Fibroblast of peridontal ligament (primary cell): ENCODE measurements at regions not wholly inside any gene's neighbourhood (a gene's known extent, or its start where the extent isn't known, plus 50 kb on each side); places are given as distances from the start of the nearest gene placed in this dataset.

Experiments used
- DNase-seq: peaks from one replicate; pipeline ENCODE4 v3.0.0-alpha.2; 2010; ENCODE audit errors: extremely low read depth

GRCh38 chr4:22336822-22337221 lies 179.0 kb downstream of the ADGRA3 start:
- no peak for DNase-seq

GRCh38 chr4:22334155-22334554 lies 181.7 kb downstream of the ADGRA3 start:
- DNase-seq, result no peak

GRCh38 chr4:22324422-22324821 lies 191.4 kb downstream of the ADGRA3 start:
- no peak for DNase-seq

- no peak for DNase-seq
These were observed 192.2 kb downstream of the ADGRA3 start for GRCh38 chr4:22323691-22324090.

- DNase-seq, result no peak
These were observed 192.9 kb downstream of the ADGRA3 start for GRCh38 chr4:22322996-22323395.

- DNase-seq, result no peak
These were observed 200.2 kb downstream of the ADGRA3 start for GRCh38 chr4:22315628-22316027.

- DNase-seq, result no peak
These were observed 201.9 kb downstream of the ADGRA3 start for GRCh38 chr4:22313976-22314375.

GRCh38 chr4:22312113-22312512 lies 203.8 kb downstream of the ADGRA3 start:
- no peak for DNase-seq

- DNase-seq, result no peak
These were observed 214.6 kb downstream of the ADGRA3 start for GRCh38 chr4:22301253-22301652.

- no peak for DNase-seq
These were observed 216.2 kb downstream of the ADGRA3 start for GRCh38 chr4:22299678-22300077.

- DNase-seq, result no peak
These were observed 228.2 kb downstream of the ADGRA3 start for GRCh38 chr4:22287631-22288030.

- DNase-seq, result no peak
These were observed 247.4 kb downstream of the ADGRA3 start for GRCh38 chr4:22268350-22269025.

- no peak for DNase-seq
These were observed 251.6 kb downstream of the ADGRA3 start for GRCh38 chr4:22264261-22264660.

- no peak for DNase-seq
These were observed 262.4 kb downstream of the ADGRA3 start for GRCh38 chr4:22253431-22253830.

GRCh38 chr4:22246847-22247246 lies 269.0 kb downstream of the ADGRA3 start:
- no peak for DNase-seq

GRCh38 chr4:22245294-22245693 lies 270.6 kb downstream of the ADGRA3 start:
- DNase-seq, result no peak

GRCh38 chr4:22241415-22241814 lies 274.5 kb downstream of the ADGRA3 start:
- no peak for DNase-seq

GRCh38 chr4:22240814-22241213 lies 275.1 kb downstream of the ADGRA3 start:
- no peak for DNase-seq

GRCh38 chr4:22238742-22239141 lies 277.1 kb downstream of the ADGRA3 start:
- no peak for DNase-seq

GRCh38 chr4:22237846-22238494 lies 277.9 kb downstream of the ADGRA3 start:
- no peak for DNase-seq

GRCh38 chr4:22237155-22237751 lies 278.6 kb downstream of the ADGRA3 start:
- DNase-seq, result peak; percentile 2

GRCh38 chr4:22235698-22236097 lies 280.2 kb downstream of the ADGRA3 start:
- no peak for DNase-seq

- DNase-seq, result no peak
These were observed 282.6 kb downstream of the ADGRA3 start for GRCh38 chr4:22233230-22233629.
